ENCODE measurements at regions not wholly inside any gene's neighbourhood (a gene's known extent, or its start where the extent isn't known, plus 50 kb on each side); places are given as distances from the start of the nearest gene placed in this dataset.

DNA sequence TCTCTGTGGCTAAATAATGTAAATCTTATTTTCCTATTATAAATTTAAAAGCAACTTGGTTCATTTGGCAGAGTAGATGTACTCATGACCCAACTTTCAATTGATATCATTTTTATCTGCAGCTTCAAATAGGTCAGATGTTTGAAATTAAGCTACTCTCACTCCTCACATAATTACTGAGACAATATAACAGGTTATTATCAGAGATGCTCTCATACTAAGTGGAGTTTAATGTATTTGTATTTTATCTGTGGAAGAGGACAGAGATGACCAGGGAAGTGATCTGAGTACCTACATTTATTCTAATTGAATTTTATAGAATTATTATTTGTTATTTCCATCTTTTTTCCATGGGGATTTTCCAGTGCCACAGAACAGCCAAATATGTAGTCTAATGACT is 177.4 kb upstream of the PRLR start:
- no peak for DNase-seq (ENCODE audit: extremely low spot score)
- TF ChIP-seq, protein P1, sequence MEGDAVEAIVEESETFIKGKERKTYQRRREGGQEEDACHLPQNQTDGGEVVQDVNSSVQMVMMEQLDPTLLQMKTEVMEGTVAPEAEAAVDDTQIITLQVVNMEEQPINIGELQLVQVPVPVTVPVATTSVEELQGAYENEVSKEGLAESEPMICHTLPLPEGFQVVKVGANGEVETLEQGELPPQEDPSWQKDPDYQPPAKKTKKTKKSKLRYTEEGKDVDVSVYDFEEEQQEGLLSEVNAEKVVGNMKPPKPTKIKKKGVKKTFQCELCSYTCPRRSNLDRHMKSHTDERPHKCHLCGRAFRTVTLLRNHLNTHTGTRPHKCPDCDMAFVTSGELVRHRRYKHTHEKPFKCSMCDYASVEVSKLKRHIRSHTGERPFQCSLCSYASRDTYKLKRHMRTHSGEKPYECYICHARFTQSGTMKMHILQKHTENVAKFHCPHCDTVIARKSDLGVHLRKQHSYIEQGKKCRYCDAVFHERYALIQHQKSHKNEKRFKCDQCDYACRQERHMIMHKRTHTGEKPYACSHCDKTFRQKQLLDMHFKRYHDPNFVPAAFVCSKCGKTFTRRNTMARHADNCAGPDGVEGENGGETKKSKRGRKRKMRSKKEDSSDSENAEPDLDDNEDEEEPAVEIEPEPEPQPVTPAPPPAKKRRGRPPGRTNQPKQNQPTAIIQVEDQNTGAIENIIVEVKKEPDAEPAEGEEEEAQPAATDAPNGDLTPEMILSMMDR (IDR thresholded peaks at IDR 0.05; ENCODE audit: control extremely low read depth, extremely low read depth, low read depth, missing control alignments): no peak
- ChIA-PET POLR2A (no interaction called here), CTCF (interaction anchor here (1.6 kb wide), 1 partner anchor 28 kb away, joined by 4 read pairs; no protein-coding TSS in a partner anchor)

DNA sequence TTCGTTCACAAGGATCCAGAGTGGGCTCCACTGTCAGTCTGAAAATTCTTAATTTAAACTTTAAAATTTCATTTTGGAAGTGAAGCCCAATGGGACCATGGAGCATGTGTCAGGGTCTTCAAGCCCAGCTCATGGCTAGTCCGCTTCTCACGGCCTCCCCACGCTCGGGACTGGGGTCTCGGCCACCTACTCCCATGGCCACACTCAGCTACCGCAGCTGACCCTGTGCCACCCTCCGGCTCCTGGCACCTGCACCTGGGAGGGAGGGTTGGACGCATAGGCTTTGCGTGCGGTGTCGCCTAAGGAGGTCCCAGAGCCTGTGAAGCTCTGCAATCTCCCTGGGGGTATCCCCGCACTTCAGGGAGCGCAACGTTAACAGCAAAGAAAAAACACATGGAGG is 175.7 kb upstream of the PRLR start:
- ChIA-PET POLR2A (no interaction called here), CTCF (no interaction called here)
- TF ChIP-seq, protein P1 (IDR thresholded peaks at IDR 0.05; ENCODE audit: control extremely low read depth, extremely low read depth, low read depth, missing control alignments): no peak
- DNase-seq (ENCODE audit: extremely low spot score): no peak

DNA sequence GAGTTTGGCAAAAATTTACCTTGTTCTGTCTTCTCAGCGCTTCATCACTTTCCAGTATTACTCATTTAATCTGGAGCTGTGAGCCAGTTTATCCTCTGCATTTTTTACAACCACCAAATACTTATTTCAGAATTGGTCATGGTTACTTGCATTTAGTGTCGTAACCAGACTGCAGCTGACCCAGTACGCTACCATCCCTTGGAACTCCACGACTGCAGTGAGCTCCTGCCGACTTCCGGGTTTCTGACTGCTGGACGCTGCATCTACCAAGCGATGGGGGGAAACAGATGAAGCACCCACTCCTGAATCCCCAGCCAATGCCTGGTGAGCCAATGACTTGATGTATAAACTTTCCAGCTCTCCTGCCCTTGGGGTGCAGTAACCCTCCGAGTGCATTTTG is 174.4 kb upstream of the PRLR start:
- TF ChIP-seq, protein P1 (IDR thresholded peaks at IDR 0.05; ENCODE audit: control extremely low read depth, extremely low read depth, low read depth, missing control alignments): no peak
- ChIA-PET CTCF (no interaction called here), POLR2A (no interaction called here)
- no peak for DNase-seq (ENCODE audit: extremely low spot score)

DNA sequence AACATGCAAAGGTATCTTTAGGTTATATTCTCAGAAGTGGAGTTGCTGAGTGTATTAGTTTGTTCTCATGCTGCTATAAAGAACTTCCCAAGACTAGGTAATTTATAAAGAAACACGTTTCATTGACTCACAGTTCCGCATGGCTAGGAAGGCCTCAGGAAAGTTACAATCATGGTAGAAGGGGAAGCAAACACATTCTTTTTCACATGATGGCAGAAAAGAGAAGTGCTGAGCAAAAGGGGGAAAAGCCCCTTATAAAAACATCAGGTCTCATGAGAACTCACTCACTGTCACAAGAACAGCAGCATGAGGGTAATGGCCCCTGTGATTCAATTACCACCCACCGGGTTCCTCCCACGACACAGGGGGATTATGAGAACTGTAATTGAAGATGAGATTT is 163.6 kb upstream of the PRLR start:
- ChIA-PET CTCF (no interaction called here), POLR2A (no interaction called here)
- TF ChIP-seq, protein P1 (IDR thresholded peaks at IDR 0.05; ENCODE audit: control extremely low read depth, extremely low read depth, low read depth, missing control alignments): no peak
- no peak for DNase-seq (ENCODE audit: extremely low spot score)

DNA sequence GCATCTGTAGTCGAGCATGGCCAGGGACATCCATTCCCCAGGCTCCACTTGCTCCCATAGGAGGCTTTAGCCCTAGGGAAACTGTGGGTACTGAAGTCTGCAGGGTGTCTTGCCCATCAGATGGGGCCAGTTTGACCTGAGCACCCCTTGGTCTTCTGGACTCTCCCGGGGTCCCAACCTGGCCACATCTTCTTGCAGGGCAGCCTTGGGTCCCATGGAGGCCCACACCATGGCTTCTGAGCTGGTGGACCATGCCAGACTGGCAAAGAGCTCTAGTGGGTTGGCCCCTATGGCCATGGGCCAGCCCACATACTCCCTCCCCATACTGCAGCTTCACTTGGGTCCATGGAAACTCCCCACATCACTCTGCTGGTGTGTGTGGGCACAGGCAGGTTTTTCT is 154.4 kb upstream of the PRLR start:
- DNase-seq (ENCODE audit: extremely low spot score): no peak
- ChIA-PET POLR2A (no interaction called here), CTCF (no interaction called here)
- TF ChIP-seq, protein P1 (IDR thresholded peaks at IDR 0.05; ENCODE audit: control extremely low read depth, extremely low read depth, low read depth, missing control alignments): no peak

DNA sequence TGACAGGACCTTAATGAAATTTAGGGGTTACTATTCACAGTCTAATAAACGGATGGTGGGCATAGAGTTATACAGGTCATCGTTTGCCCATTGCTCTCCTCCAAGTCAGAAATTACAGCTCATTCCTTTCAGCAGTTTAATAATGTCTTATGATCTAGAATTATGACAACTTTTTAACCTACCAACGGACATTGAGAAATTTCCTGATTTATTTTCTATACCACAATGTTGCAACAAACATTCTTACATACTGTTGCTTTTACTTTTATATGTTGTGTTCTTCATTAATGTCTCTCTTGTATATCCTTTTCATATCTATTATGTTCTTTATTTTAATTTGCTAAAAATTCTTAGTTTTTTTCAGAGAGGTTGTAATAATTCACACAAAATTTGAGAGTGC is 152.8 kb upstream of the PRLR start:
- ChIA-PET POLR2A (no interaction called here), CTCF (interaction anchor here (0.7 to 1.0 kb wide), 2 partner anchors 13 to 54 kb away, joined by 3 read pairs; no protein-coding TSS in a partner anchor)
- no peak for DNase-seq (ENCODE audit: extremely low spot score)
- TF ChIP-seq, protein P1 (IDR thresholded peaks at IDR 0.05; ENCODE audit: control extremely low read depth, extremely low read depth, low read depth, missing control alignments): no peak

DNA sequence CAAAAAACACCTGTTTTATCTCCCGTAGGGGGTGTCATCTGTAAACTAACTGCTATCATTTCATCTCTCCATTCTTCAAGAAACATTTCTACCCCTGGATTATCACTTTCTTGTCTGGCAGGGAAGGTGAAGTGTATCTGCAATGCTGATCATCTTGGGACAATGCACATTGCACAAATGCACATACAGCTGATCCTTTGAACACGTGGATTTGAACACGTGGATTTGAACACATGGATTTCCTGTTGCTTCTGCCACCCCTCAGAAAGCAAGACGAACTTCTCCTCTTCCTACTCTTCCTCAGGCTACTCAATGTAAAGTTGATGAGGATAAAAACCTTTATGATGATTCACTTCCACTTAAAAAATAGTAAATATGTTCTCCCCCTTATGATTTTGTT is 147.4 kb upstream of the PRLR start:
- no peak for DNase-seq (ENCODE audit: extremely low spot score)
- TF ChIP-seq, protein P1 (IDR thresholded peaks at IDR 0.05; ENCODE audit: control extremely low read depth, extremely low read depth, low read depth, missing control alignments): no peak
- ChIA-PET CTCF (no interaction called here), POLR2A (no interaction called here)
